Transverse colon (tissue), 4 donors: ENCODE measurements at regions not wholly inside any gene's neighbourhood (a gene's known extent, or its start where the extent isn't known, plus 50 kb on each side); places are given as distances from the start of the nearest gene placed in this dataset.

Experiments used
- EP300 ChIP-seq: sonication (generic); formaldehyde crosslinking; IDR thresholded peaks from one replicate; pipeline ENCODE4 v1.6.1; 2017; ENCODE audit warnings: antibody characterized with exemption, low read depth
- POLR2A ChIP-seq: fragments of 450-650 bp; IDR thresholded peaks from one replicate; pipeline ENCODE4 v1.6.1; 2016; ENCODE audit warnings: antibody characterized with exemption, mild to moderate bottlenecking, moderate library complexity
- POLR2AphosphoS5 ChIP-seq, 3 donors: sonication (generic); formaldehyde crosslinking; IDR thresholded peaks; one replicate each; pipeline ENCODE4 v1.6.1; 2016; ENCODE audit warnings: antibody characterized with exemption in 3 of 3
- TF ChIP-seq, protein P1 (sequence below), 5 experiments: fragments of 200-600 bp in 3 of 5; fragments of 450-650 bp in 2 of 5; sonication (generic) in 3 of 5; IDR thresholded peaks; 1 replicate in 2 of 5; 2 replicates in 3 of 5; pipeline ENCODE4 v1.5.1; 2016 to 2017; ENCODE audit warnings: antibody characterized with exemption in 5 of 5, inconsistent platforms in 3 of 5, mild to moderate bottlenecking in 2 of 5, moderate library complexity in 1 of 5

DNA sequence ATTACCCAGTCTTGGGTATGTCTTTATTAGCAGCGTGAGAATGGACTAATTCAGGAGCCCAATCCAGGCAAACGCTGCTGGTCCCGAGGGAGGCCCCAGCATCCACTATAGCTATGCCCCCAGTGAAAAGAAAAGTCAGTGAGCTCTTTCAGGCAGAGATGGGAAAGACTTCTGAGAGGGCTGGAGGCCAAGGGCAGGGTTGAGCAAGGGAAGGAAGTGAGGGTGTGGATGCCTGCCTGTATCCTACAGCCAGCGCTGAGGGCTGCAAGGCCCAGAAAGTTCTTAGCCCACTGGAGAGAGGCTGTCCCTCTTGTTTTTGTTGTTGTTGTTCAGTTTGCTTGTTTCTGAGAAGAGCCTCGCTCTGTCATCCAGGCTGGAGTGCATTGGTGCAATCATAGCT lies 261.6 kb downstream of the ZEB1 start:
- TF ChIP-seq, protein P1, sequence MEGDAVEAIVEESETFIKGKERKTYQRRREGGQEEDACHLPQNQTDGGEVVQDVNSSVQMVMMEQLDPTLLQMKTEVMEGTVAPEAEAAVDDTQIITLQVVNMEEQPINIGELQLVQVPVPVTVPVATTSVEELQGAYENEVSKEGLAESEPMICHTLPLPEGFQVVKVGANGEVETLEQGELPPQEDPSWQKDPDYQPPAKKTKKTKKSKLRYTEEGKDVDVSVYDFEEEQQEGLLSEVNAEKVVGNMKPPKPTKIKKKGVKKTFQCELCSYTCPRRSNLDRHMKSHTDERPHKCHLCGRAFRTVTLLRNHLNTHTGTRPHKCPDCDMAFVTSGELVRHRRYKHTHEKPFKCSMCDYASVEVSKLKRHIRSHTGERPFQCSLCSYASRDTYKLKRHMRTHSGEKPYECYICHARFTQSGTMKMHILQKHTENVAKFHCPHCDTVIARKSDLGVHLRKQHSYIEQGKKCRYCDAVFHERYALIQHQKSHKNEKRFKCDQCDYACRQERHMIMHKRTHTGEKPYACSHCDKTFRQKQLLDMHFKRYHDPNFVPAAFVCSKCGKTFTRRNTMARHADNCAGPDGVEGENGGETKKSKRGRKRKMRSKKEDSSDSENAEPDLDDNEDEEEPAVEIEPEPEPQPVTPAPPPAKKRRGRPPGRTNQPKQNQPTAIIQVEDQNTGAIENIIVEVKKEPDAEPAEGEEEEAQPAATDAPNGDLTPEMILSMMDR (IDR thresholded peaks at IDR 0.05) = no peak
- no peak for TF ChIP-seq POLR2A
- TF ChIP-seq POLR2AphosphoS5 (IDR thresholded peaks at IDR 0.05) = no peak
- TF ChIP-seq EP300 = no peak
